RWPE2 (cell line): ENCODE measurements at regions not wholly inside any gene's neighbourhood (a gene's known extent, or its start where the extent isn't known, plus 50 kb on each side); places are given as distances from the start of the nearest gene placed in this dataset.
"Not testable (repeated sequence)": the region's sequence is repeated elsewhere in the genome, so short reads cannot be mapped to it uniquely, and the experiment has no call there.

ENCODE experiments used
- ATAC-seq: fragments of 200-7000 bp; cut with Tn5 transposase; 3 replicates; pipeline ENCODE4 v1.9.1; 2021; ENCODE audit warnings: low read depth
- DNase-seq: peaks from one replicate; pipeline ENCODE4 v3.0.0-alpha.2; 2020; ENCODE audit warnings: low spot score
- H3K27ac ChIP-seq: fragments of 450-650 bp; 2 replicates; pipeline ENCODE4 v1.5.1; 2017; ENCODE audit warnings: mild to moderate bottlenecking; ENCODE audit not compliant: poor library complexity, severe bottlenecking
- H3K27me3 ChIP-seq: fragments of 250-450 bp; sonication (Bioruptor Pico); 2 replicates; pipeline ENCODE4 v1.5.1; 2021; ENCODE audit warnings: mild to moderate bottlenecking, moderate library complexity; ENCODE audit not compliant: insufficient read depth, poor library complexity, severe bottlenecking
- H3K36me3 ChIP-seq: fragments of 250-450 bp; sonication (Bioruptor Pico); 2 replicates; pipeline ENCODE4 v1.5.1; 2020; ENCODE audit warnings: low read depth, mild to moderate bottlenecking, moderate library complexity
- H3K4me1 ChIP-seq: fragments of 250-450 bp; sonication (Bioruptor Pico); 2 replicates; pipeline ENCODE4 v1.5.1; 2021; ENCODE audit warnings: mild to moderate bottlenecking, moderate library complexity; ENCODE audit not compliant: insufficient read depth, poor library complexity, severe bottlenecking
- H3K4me3 ChIP-seq: fragments of 250-450 bp; sonication (Bioruptor Pico); 2 replicates; pipeline ENCODE4 v1.5.1; 2021; ENCODE audit warnings: mild to moderate bottlenecking, moderate library complexity; ENCODE audit not compliant: severe bottlenecking
- H3K9me3 ChIP-seq: fragments of 250-450 bp; sonication (Bioruptor Pico); 2 replicates; pipeline ENCODE4 v1.5.1; 2021; ENCODE audit warnings: mild to moderate bottlenecking, moderate library complexity; ENCODE audit not compliant: severe bottlenecking
- CTCF ChIP-seq: fragments of 450-650 bp; IDR thresholded peaks from one replicate; pipeline ENCODE4 v1.5.1; 2017; ENCODE audit warnings: mild to moderate bottlenecking, moderate library complexity; ENCODE audit not compliant: poor library complexity, severe bottlenecking

- Histone ChIP-seq H3K4me3 (no peak overlapping the region), H3K36me3 (no peaks in the 10 kb centered on the region), H3K9me3 (no peaks in the 10 kb centered on the region), H3K27ac (no peak overlapping the region), H3K4me1 (peaks cover 7% of the 10 kb centered on the region), H3K27me3 (no peaks in the 10 kb centered on the region)
- ATAC-seq (peak; percentile 80), DNase-seq (no peak)
- TF ChIP-seq CTCF: no peak
These were observed 185.9 kb downstream of the ERCC6L2 start for GRCh38 chr9:96061293-96061987.

GRCh38 chr9:96058218-96058617 lies 182.7 kb downstream of the ERCC6L2 start:
- H3K36me3 ChIP-seq: no peaks in the 10 kb centered on the region
- no peaks in the 10 kb centered on the region for H3K27me3 ChIP-seq
- ATAC-seq (no peak), DNase-seq (no peak)
- no peaks in the 10 kb centered on the region for H3K9me3 ChIP-seq
- H3K4me1 ChIP-seq: peaks cover 7% of the 10 kb centered on the region
- no peak overlapping the region for H3K27ac ChIP-seq
- TF ChIP-seq CTCF: no peak
- no peak overlapping the region for H3K4me3 ChIP-seq

GRCh38 chr9:96057155-96057554 lies 181.7 kb downstream of the ERCC6L2 start:
- Histone ChIP-seq H3K27ac (no peak overlapping the region), H3K36me3 (no peaks in the 10 kb centered on the region), H3K4me1 (peaks cover 7% of the 10 kb centered on the region), H3K27me3 (no peaks in the 10 kb centered on the region), H3K9me3 (no peaks in the 10 kb centered on the region), H3K4me3 (no peak overlapping the region)
- ATAC-seq: no peak
- DNase-seq: no peak
- no peak for TF ChIP-seq CTCF

GRCh38 chr9:96056226-96056625 lies 180.7 kb downstream of the ERCC6L2 start:
- Histone ChIP-seq H3K27me3 (no peaks in the 10 kb centered on the region), H3K9me3 (no peaks in the 10 kb centered on the region), H3K36me3 (no peaks in the 10 kb centered on the region), H3K4me3 (no peak overlapping the region), H3K27ac (no peak overlapping the region), H3K4me1 (peaks cover 4% of the 10 kb centered on the region)
- ATAC-seq: no peak
- no peak for DNase-seq
- no peak for TF ChIP-seq CTCF

GRCh38 chr9:96054248-96054647 lies 178.8 kb downstream of the ERCC6L2 start:
- DNase-seq, H3K4me1 ChIP-seq, ATAC-seq, H3K4me3 ChIP-seq, H3K27me3 ChIP-seq, H3K9me3 ChIP-seq, H3K36me3 ChIP-seq, H3K27ac ChIP-seq: not testable (repeated sequence)
